OCI-LY1 (cell line): ENCODE measurements at regions not wholly inside any gene's neighbourhood (a gene's known extent, or its start where the extent isn't known, plus 50 kb on each side); places are given as distances from the start of the nearest gene placed in this dataset.

Source experiments
- H2AFZ ChIP-seq: fragments of 200-600 bp; sonication (generic), shearing (Covaris generic); 2 replicates; pipeline ENCODE4 v1.6.0; 2014; ENCODE audit warnings: antibody characterized with exemption, mild to moderate bottlenecking, low read length
- H3F3A ChIP-seq: fragments of 200-600 bp; sonication (generic), shearing (Covaris generic); 2 replicates; pipeline ENCODE4 v1.6.0; 2014; ENCODE audit warnings: mild to moderate bottlenecking, antibody characterized with exemption, low read length, moderate library complexity; ENCODE audit not compliant: insufficient read depth
- H3K27ac ChIP-seq: fragments of 200-600 bp; sonication (generic); 2 replicates; pipeline ENCODE4 v1.5.1; 2014; ENCODE audit warnings: low read length, mixed run types, mild to moderate bottlenecking, low read depth; ENCODE audit not compliant: poor library complexity, severe bottlenecking
- H3K27me3 ChIP-seq: fragments of 200-600 bp; sonication (generic); 2 replicates; pipeline ENCODE4 v1.6.0; 2014; ENCODE audit warnings: antibody characterized with exemption, mild to moderate bottlenecking, low read length, moderate library complexity; ENCODE audit not compliant: insufficient read depth
- H3K36me3 ChIP-seq: fragments of 200-600 bp; sonication (generic); 2 replicates; pipeline ENCODE4 v1.6.1; 2014; ENCODE audit warnings: mild to moderate bottlenecking, antibody characterized with exemption, low read length, moderate library complexity, mixed read lengths; ENCODE audit not compliant: insufficient read depth
- H3K4me1 ChIP-seq: fragments of 200-600 bp; sonication (generic); 2 replicates; pipeline ENCODE4 v1.5.1; 2014; ENCODE audit warnings: mild to moderate bottlenecking, low read length, moderate library complexity; ENCODE audit not compliant: insufficient read depth, severe bottlenecking
- H3K4me2 ChIP-seq: fragments of 200-600 bp; sonication (generic), shearing (Covaris generic); 2 replicates; pipeline ENCODE4 v1.6.1; 2014; ENCODE audit warnings: low read length
- H3K4me3 ChIP-seq: fragments of 200-600 bp; sonication (generic); 2 replicates; pipeline ENCODE4 v1.5.1; 2014; ENCODE audit warnings: low read length, low read depth, mild to moderate bottlenecking, mixed read lengths; ENCODE audit not compliant: poor library complexity, severe bottlenecking
- H3K79me2 ChIP-seq: fragments of 200-600 bp; shearing (Covaris generic); 2 replicates; pipeline ENCODE4 v1.6.1; 2016; ENCODE audit warnings: mixed run types, low read length, mixed read lengths; ENCODE audit not compliant: insufficient read depth
- H3K9ac ChIP-seq: fragments of 200-600 bp; sonication (generic), shearing (Covaris generic); 2 replicates; pipeline ENCODE4 v1.6.1; 2014; ENCODE audit warnings: mild to moderate bottlenecking, low read length, mixed read lengths
- H3K9me2 ChIP-seq: fragments of 200-600 bp; sonication (generic), shearing (Covaris generic); 2 replicates; pipeline ENCODE4 v1.6.1; 2014; ENCODE audit warnings: low read depth, mild to moderate bottlenecking, low read length, mixed read lengths
- H3K9me3 ChIP-seq: fragments of 200-600 bp; shearing (Covaris generic); 2 replicates; pipeline ENCODE4 v1.6.1; 2014; ENCODE audit warnings: low read length, mixed read lengths
- H4K20me1 ChIP-seq: fragments of 200-600 bp; sonication (generic), shearing (Covaris generic); 2 replicates; pipeline ENCODE4 v1.6.0; 2016; ENCODE audit warnings: mild to moderate bottlenecking, low read length; ENCODE audit not compliant: insufficient read depth
- CTCF ChIP-seq: fragments of 200-600 bp; sonication (generic), shearing (Covaris generic); IDR thresholded peaks from 2 replicates; pipeline ENCODE4 v1.5.1; 2017; ENCODE audit warnings: mild to moderate bottlenecking, antibody characterized with exemption, low read length, moderate library complexity, mixed read lengths
- EZH2 ChIP-seq: fragments of 200-600 bp; sonication (generic), shearing (Covaris generic); IDR thresholded peaks from 2 replicates; pipeline ENCODE4 v1.8.0; 2017; ENCODE audit warnings: borderline replicate concordance, mixed run types, mild to moderate bottlenecking, antibody characterized with exemption, low read length, moderate library complexity, mixed read lengths

GRCh38 chr9:129339539-129340157, 161.6 kb upstream of the IER5L start:
- no peaks in the 10 kb centered on the region for H4K20me1 ChIP-seq
- no peak overlapping the region for H3K9ac ChIP-seq
- H3K4me2 ChIP-seq, result no peak overlapping the region
- H3K27ac ChIP-seq, result no peak overlapping the region
- no peaks in the 10 kb centered on the region for H3K79me2 ChIP-seq
- H2AFZ ChIP-seq, result no peak overlapping the region
- no peaks in the 10 kb centered on the region for H3F3A ChIP-seq
- H3K4me1 ChIP-seq, result no peaks in the 10 kb centered on the region
- H3K36me3 ChIP-seq, result no peaks in the 10 kb centered on the region
- H3K4me3 ChIP-seq, result no peak overlapping the region
- H3K9me2 ChIP-seq, result no peaks in the 10 kb centered on the region
- no peak for TF ChIP-seq EZH2
- TF ChIP-seq CTCF, result no peak
- no peaks in the 10 kb centered on the region for H3K9me3 ChIP-seq
- H3K27me3 ChIP-seq, result peaks cover 2% of the 10 kb centered on the region; the same call in 1 of the 2 replicates

- Histone ChIP-seq H3K27ac (no peak overlapping the region), H3K4me1 (no peaks in the 10 kb centered on the region), H2AFZ (no peak overlapping the region), H3K9me3 (no peaks in the 10 kb centered on the region), H3K79me2 (no peaks in the 10 kb centered on the region), H3K4me2 (no peak overlapping the region), H3K27me3 (peaks cover 9% of the 10 kb centered on the region; the same call in 1 of the 2 replicates), H3K9ac (no peak overlapping the region), H3K9me2 (no peaks in the 10 kb centered on the region), H3K36me3 (no peaks in the 10 kb centered on the region), H3K4me3 (no peak overlapping the region), H3F3A (no peaks in the 10 kb centered on the region), H4K20me1 (no peaks in the 10 kb centered on the region)
- no peak for TF ChIP-seq CTCF
Observed at GRCh38 chr9:129338724-129339430, 160.8 kb upstream of the IER5L start.

GRCh38 chr9:129337336-129338140, 159.5 kb upstream of the IER5L start:
- Histone ChIP-seq H2AFZ (no peak overlapping the region), H3K9ac (no peak overlapping the region), H3F3A (no peaks in the 10 kb centered on the region), H3K4me3 (no peak overlapping the region), H3K27ac (no peak overlapping the region), H3K9me2 (no peaks in the 10 kb centered on the region), H3K9me3 (no peaks in the 10 kb centered on the region), H3K4me2 (no peak overlapping the region), H3K36me3 (no peaks in the 10 kb centered on the region), H4K20me1 (no peaks in the 10 kb centered on the region), H3K4me1 (no peaks in the 10 kb centered on the region), H3K27me3 (peaks cover 14% of the 10 kb centered on the region; the same call in 1 of the 2 replicates), H3K79me2 (no peaks in the 10 kb centered on the region)
- TF ChIP-seq EZH2 (no peak), CTCF (no peak)
